HG03103 (cell line): ENCODE measurements at regions not wholly inside any gene's neighbourhood (a gene's known extent, or its start where the extent isn't known, plus 50 kb on each side); places are given as distances from the start of the nearest gene placed in this dataset.

Experiments used
- ATAC-seq: cut with Tn5 transposase; IDR thresholded peaks from one replicate; pipeline ENCODE4 v1.9.1; 2021; ENCODE audit warnings: low read depth; ENCODE audit not compliant: unreplicated experiment

- ATAC-seq = no peak
Measured at GRCh38 chr20:57908704-57909630, 199.2 kb upstream of the PMEPA1 start.

DNA sequence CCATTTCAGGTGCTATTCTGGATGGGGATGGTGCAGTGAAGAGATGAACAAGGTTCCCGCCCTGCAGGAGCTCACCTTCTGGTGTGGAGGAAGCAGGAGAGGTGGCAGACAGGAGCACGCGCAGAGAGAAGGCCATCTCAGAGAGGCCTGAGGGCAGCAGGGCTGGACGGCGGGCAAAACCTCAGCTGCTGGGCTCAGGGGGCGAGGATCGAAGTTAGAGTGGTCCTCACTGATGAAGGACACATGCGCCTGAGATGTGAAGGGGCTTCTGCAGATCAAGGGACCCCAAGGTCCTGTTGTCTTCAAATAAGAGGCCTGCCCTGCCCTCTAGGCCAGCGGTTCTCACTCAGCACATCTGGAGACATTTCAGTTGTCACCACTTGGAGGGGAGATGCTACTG is 198.4 kb upstream of the PMEPA1 start:
- ATAC-seq = no peak

DNA sequence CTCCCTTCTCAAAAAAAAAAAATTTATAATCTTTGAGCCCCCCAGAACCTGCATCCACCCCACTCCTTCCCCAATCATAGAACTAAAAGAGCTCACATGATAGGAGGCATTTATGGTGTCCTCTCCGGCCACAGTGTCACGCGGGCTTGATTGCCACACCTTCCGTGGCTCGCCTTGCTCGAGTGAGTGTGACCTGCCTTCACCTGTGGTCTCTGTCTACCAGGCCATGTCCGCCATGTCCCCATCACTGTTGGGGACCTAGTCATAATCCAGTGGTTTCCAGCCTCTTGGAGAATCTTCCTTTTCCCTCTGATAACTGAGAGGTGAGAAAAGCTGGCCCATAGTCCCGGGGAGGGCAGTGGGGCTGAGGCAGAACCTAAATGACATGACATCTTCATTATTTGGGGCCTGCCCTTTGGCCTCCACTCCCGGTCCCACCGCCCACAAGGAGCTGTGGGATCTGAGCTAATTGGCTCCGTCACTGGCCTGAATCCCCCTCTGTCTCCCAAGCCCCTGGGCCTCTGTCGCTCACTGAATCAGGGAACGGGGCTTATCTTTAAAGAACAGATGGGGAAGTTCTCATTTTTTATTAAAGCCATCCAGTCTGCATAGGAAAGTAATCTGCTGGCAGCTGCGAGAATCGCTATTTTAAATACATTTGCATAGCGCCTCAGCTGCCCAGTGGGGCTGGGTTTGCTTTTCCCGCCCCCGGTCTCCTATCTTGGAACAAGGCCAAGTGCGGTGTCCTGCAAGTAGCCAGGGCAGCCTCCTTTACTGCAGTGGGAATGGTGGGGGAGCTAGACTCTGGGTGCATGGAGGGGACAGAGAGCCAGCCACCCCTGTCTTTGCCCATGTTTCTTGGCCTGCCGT is 197.6 kb upstream of the PMEPA1 start:
- no peak for ATAC-seq

- no peak for ATAC-seq
Measured at GRCh38 chr20:57905448-57905847, 195.6 kb upstream of the PMEPA1 start.

DNA sequence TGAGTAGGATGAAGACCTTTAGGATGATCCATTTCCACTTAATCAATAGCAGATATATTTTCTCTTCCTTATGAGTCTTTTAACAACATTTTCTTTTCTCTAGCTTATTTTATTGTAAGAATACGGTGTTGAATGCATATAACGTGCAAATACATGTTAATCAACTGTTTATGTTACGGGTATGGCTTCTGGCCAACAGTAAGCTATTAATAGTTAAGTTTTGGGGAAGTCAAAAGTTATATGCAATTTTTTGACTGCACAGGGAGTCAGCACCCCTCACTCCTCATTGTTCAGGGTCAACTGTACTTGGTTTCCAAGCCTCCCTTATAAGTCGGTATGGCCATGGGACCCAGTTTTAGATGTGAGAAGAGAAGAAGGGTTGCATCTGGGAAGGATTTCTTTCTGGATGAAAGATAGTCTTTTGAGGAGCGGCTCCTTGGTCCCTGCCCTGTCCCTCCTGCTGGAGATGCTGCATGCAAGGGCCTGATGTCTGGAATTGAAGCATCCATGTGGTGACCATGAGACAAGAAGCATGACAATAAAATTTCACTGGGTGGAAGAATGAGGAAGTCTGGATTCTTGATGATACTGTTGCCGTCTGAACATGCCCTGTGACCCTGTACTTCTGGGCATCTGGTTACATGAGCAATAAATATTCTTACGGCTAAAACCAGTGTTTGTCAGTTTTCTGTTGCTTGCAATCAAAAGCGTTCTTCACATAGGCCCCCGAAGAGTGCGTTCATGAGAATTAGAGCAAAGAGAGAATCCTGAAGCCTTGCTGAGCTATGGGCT is 194.7 kb upstream of the PMEPA1 start:
- no peak for ATAC-seq

DNA sequence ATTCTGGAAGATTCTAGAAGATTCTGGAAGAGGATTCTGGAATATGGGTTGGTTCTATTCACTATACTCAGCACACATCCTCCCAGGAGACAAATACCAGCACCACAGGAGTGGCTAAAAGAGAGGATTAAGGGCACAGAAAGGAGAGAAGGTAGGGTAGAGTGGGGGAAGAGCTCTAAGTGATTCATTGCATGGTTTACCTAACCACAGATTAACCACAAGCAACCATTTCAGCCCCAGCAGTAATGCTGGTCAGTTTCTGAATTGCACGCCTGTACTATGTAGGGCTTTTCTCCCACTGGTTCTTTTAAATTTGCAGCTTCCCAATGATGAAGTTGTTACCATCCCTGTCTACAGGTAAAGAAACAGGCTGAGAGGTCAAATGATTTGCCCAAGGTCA is 192.7 kb upstream of the PMEPA1 start:
- peak; percentile 61 for ATAC-seq

- ATAC-seq = no peak
Measured at GRCh38 chr20:57901526-57901925, 191.7 kb upstream of the PMEPA1 start.

DNA sequence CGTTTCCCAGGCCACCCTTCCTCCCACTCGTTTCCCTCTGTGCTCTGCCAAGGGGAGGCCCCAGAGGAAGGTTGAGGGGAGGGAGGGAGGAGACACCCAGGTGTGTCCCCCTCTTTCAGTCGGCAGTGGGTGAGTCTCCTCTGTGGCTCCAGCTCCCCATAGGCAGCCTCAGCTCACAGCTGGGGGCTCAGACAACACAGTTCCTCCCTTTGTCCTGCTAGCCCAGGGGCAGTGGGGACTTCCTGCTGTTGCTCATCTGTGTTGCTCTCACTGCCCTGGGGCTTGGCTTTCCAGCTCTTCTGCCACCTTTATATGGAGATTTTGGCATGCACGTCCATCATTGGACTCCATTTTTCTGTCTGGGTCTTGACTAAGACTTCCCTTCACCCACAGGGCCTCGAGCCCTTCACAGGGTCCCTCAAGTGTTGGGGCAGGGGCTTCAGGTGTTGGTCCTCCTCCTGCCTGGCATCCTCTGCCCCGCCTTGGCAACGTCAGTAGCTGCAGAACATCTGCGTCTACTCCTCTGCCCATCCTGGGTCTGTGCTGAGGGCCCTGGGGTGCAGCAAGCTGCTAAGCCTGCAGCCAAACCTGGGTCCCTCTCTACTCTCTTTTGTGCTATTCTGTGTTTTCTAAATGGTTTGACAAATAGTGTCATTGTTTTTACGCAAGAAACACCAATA is 190.6 kb upstream of the PMEPA1 start:
- ATAC-seq = no peak

DNA sequence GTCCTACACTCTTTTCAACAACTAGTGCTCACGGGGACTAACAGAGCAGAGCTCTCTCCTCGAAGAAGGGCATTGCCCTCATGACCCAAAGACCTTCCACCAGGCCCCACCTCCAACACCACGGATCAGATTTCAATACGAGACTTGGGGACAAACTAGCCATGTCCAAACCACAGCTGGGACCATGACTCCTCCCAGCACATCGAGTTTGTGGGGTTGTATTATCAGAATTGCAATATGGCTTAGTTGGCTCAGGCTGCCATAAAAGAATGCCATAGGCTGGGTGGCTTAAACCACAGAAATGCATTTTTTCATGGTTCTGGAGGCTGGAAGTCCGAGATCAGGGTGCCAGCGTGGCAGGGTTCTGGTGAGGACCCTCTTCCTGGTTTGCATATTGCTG is 189.7 kb upstream of the PMEPA1 start:
- ATAC-seq = no peak

DNA sequence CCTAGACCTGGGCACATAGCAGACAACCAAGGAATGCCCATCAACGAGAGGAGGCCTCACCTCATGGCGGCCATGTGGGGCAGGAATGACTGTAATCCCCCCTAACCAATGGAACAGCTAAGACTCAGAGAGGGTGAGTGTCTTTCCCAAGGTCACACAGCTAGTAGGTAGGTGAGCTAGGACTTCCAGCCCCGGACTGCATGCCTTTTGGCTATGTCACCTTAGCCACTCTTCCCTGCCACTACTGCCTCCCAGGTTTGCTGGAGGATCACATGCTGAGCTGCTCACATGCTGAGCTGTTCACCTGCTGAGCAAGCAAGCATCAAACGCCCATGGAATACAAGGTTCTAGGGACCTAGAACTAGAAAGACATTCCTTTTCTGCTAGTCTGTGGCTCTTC is 188.5 kb upstream of the PMEPA1 start:
- ATAC-seq = no peak

GRCh38 chr20:57897891-57898290 is 188.1 kb upstream of the PMEPA1 start:
- ATAC-seq = no peak

DNA sequence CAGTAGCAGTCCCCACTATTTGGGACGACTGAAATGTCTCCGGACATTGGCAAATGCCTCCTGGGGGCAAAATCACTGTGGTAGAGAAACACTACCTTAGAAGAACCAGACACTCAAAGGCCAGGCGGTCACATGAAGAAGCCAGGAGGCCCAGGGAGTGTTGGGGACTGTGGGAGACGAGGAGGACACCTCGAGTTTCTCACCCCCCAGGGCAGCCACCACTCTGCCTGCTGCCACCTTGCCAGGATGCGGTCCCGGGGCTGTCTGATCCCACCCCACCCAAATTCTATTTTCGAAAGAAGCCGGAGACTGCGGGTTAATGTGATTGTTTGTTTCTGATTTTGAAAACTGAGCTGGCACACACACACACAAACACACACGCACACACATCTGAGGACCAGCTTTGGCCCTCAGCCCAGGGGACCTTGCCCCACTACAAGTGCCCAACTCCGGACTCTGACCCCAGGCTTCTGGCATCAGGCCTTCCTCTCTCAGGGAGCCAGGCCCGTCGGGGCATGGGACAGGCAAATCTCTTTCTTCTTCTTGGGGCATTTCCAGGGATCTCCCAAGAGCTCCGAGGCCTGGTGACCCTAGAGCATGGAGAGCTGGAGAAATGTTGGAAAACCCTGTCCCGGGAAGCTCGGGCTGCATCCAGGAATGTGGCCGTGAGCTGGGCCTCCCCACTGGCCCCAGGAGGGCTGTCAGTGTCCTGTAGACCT is 187.5 kb upstream of the PMEPA1 start:
- no peak for ATAC-seq

DNA sequence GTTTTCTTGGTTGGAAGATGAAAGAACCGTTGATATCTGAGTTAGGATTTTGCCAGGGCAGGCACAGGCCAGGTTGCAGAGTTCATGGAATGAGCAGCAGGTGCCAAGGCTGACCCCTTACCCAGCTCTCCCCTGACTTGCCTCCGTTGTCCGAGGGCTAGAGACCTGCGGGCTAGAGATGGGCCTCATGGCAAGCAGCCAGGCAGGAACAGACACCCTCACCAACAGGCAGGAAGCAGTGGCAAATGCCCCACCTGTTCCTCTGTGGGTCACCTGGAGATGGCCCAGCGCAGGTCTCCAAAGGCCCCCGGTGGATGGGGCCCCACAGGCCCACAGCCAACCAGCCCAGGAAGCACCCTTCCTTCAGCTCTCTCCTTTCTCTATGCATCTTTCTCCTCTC is 186.7 kb upstream of the PMEPA1 start:
- no peak for ATAC-seq

GRCh38 chr20:57896017-57896416 is 186.2 kb upstream of the PMEPA1 start:
- ATAC-seq = no peak

DNA sequence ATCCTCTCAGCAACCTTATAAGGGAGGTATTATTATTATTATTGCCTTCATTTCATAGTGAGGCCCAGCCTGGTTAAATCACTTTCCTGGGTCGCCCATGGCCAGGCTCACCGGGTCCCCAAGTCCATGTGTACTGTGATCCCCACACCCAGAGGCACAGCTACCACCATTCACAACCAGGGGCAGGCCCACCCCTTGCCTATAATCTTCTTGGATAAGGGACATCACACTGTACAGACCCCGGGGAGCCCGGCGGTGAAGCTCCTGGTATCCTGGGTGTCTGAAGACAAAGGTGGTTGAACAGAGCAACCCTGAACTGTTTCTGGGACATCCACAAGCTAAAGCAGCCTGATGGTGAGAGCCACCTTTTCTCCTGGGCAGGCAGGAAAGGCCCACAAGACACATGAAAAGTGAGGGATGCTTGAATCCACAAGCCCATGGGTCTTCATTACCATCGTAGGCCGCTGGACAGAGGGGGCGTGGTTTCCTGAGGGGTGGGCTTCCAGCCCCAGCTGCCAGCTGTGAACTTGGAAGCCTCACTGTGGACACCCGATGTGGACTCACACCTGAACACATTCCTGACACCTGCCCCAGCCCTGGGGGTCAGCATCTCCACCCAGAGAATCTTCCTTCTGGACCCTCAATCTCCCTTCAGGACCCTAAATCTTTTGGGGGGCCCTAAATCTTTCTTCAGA is 185.5 kb upstream of the PMEPA1 start:
- no peak for ATAC-seq

DNA sequence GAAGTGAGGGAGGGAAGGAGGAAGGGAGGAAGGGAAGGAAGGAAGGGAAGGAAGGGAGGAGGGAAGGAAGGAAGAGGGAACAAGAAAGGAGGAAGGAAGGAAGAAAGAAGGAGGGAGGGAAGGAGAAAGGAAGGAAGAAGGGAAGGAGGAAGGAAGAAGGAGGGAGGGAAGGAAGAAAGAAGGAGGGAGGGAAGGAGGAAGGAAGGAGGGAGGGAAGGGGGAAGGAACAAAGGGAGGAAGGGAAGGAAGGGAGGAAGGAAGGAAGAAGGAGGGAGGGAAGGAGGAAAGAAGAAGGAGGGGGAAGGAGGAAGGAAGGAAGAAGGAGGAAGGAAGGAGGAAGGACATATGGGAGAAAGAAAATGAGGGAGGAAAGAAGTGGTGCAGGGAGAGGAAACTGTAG is 184.7 kb upstream of the PMEPA1 start:
- no peak for ATAC-seq

- ATAC-seq = no peak
Measured at GRCh38 chr20:57894096-57894495, 184.3 kb upstream of the PMEPA1 start.

- ATAC-seq = no peak
Measured at GRCh38 chr20:57893366-57893999, 183.7 kb upstream of the PMEPA1 start.

DNA sequence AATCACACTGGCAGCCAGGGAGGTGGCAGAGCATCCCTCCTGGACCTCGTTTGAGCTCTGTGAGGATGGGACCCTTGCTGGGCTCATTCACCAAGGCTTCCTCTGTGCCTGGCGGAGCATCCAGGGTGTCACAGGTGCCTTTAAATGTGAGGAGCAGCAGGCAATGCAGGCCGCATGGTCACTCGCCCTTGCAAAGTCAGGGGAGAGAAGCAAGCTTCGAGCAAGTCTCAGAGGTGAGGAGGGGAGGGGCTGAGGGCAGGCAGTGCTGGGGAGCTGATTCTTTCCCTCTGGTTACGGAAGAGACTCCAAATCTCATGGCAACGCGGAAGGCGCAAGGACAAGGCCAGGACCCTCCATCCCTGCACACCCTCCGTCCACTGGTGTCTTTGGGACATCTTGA is 182.7 kb upstream of the PMEPA1 start:
- no peak for ATAC-seq
